ENCODE measurements at regions not wholly inside any gene's neighbourhood (a gene's known extent, or its start where the extent isn't known, plus 50 kb on each side); places are given as distances from the start of the nearest gene placed in this dataset.
A peak's percentile ranks its signal among the peaks of the same experiment; 100 is the strongest.

GRCh38 chr22:48734961-48735360 lies 1092.7 kb downstream of the BRD1 start:
- no peak overlapping the region for H3K23ac ChIP-seq (ENCODE audit: low read depth, low read length, poor library complexity)
- no peak overlapping the region for H3K4me3 ChIP-seq (ENCODE audit: low read length in 2 of 2)

GRCh38 chr22:48734359-48734758 lies 1093.3 kb downstream of the BRD1 start:
- Histone ChIP-seq H3K9me3 (replicated peaks in 1 of 2; ENCODE audit: control insufficient read depth in 2 of 2, insufficient read depth in 1 of 2, low read depth in 1 of 2, low read length in 2 of 2) (peaks cover 0 to 7% of the 10 kb centered on the region in 2 donors), H3K14ac (ENCODE audit: low read length) (no peak overlapping the region), H2BK15ac (ENCODE audit: low read length) (no peak overlapping the region), H3K4me3 (ENCODE audit: low read length in 2 of 2) (no peak overlapping the region), H2BK12ac (ENCODE audit: low read length) (no peak overlapping the region), H3K4me1 (ENCODE audit: control insufficient read depth in 2 of 2, insufficient read depth in 1 of 2, low read depth in 1 of 2, low read length in 2 of 2) (no peaks in the 10 kb centered on the region), H4K8ac (ENCODE audit: low read depth, low read length) (no peak overlapping the region), H2BK120ac (ENCODE audit: low read depth, low read length) (no peak overlapping the region), H3K27ac (replicated peaks; ENCODE audit: low read length) (no peak overlapping the region), H3K36me3 (replicated peaks in 1 of 2; ENCODE audit: control insufficient read depth in 2 of 2, insufficient read depth in 2 of 2, low read length in 2 of 2) (peaks cover 0 to 5% of the 10 kb centered on the region in 2 donors), H3K9ac (ENCODE audit: low read depth, low read length, poor library complexity) (no peak overlapping the region), H2AK5ac (ENCODE audit: low read depth, low read length) (no peak overlapping the region), H4K91ac (ENCODE audit: low read depth, low read length, poor library complexity) (no peak overlapping the region), H3K4ac (ENCODE audit: low read length) (no peak overlapping the region), H2AFZ (ENCODE audit: low read length) (no peak overlapping the region), H2BK5ac (ENCODE audit: low read length) (no peak overlapping the region), H3K23ac (ENCODE audit: low read depth, low read length, poor library complexity) (no peak overlapping the region), H3K4me2 (ENCODE audit: insufficient read depth, low read length, poor library complexity, severe bottlenecking) (no peak overlapping the region), H3K79me1 (ENCODE audit: low read depth, low read length) (peaks cover 5% of the 10 kb centered on the region), H3K27me3 (ENCODE audit: control insufficient read depth in 3 of 3, insufficient read depth in 3 of 3, low read depth in 1 of 3, low read length in 3 of 3) (no peaks in the 10 kb centered on the region), H3K18ac (ENCODE audit: low read length) (no peak overlapping the region)
- no CpG with 5 or more reads among the region's 10 CpGs for WGBS, 2 donors (ENCODE audit: extremely low coverage in 2 of 2, insufficient read length in 2 of 2, insufficient replicate concordance in 1 of 2)
- DNase-seq (ENCODE audit: low spot score), result no peak

More at GRCh38 chr22:48734961-48735360, 1092.7 kb downstream of the BRD1 start:
- Histone ChIP-seq H2BK15ac (ENCODE audit: low read length) (no peak overlapping the region), H2AK5ac (ENCODE audit: low read depth, low read length) (no peak overlapping the region), H3K9me3 (replicated peaks in 1 of 2; ENCODE audit: control insufficient read depth in 2 of 2, insufficient read depth in 1 of 2, low read depth in 1 of 2, low read length in 2 of 2) (peaks cover 0 to 5% of the 10 kb centered on the region in 2 donors), H2BK12ac (ENCODE audit: low read length) (no peak overlapping the region), H2BK5ac (ENCODE audit: low read length) (no peak overlapping the region), H3K79me1 (ENCODE audit: low read depth, low read length) (peaks cover 6% of the 10 kb centered on the region), H3K36me3 (replicated peaks in 1 of 2; ENCODE audit: control insufficient read depth in 2 of 2, insufficient read depth in 2 of 2, low read length in 2 of 2) (peaks cover 0 to 5% of the 10 kb centered on the region in 2 donors), H3K27me3 (ENCODE audit: control insufficient read depth in 3 of 3, insufficient read depth in 3 of 3, low read depth in 1 of 3, low read length in 3 of 3) (no peaks in the 10 kb centered on the region), H3K4me1 (ENCODE audit: control insufficient read depth in 2 of 2, insufficient read depth in 1 of 2, low read depth in 1 of 2, low read length in 2 of 2) (no peaks in the 10 kb centered on the region), H3K4ac (ENCODE audit: low read length) (no peak overlapping the region), H3K27ac (replicated peaks; ENCODE audit: low read length) (no peak overlapping the region), H3K14ac (ENCODE audit: low read length) (no peak overlapping the region), H4K91ac (ENCODE audit: low read depth, low read length, poor library complexity) (no peak overlapping the region), H3K4me2 (ENCODE audit: insufficient read depth, low read length, poor library complexity, severe bottlenecking) (no peak overlapping the region), H2AFZ (ENCODE audit: low read length) (no peak overlapping the region), H2BK120ac (ENCODE audit: low read depth, low read length) (no peak overlapping the region), H4K8ac (ENCODE audit: low read depth, low read length) (no peak overlapping the region), H3K18ac (ENCODE audit: low read length) (no peak overlapping the region), H3K9ac (ENCODE audit: low read depth, low read length, poor library complexity) (no peak overlapping the region)
- DNase-seq (ENCODE audit: low spot score), result no peak
- no CpG with 5 or more reads among the region's 16 CpGs for WGBS, 2 donors (ENCODE audit: extremely low coverage in 2 of 2, insufficient read length in 2 of 2, insufficient replicate concordance in 1 of 2)

- Histone ChIP-seq H3K4me3 (ENCODE audit: low read length in 2 of 2) (peak overlapping the region in 1 of 2 donors; percentile 62), H3K27ac (replicated peaks; ENCODE audit: low read length) (no peak overlapping the region), H4K91ac (ENCODE audit: low read depth, low read length, poor library complexity) (no peak overlapping the region), H3K27me3 (ENCODE audit: control insufficient read depth in 3 of 3, insufficient read depth in 3 of 3, low read depth in 1 of 3, low read length in 3 of 3) (no peaks in the 10 kb centered on the region), H4K8ac (ENCODE audit: low read depth, low read length) (no peak overlapping the region), H2BK15ac (ENCODE audit: low read length) (no peak overlapping the region), H3K14ac (ENCODE audit: low read length) (no peak overlapping the region), H2AK5ac (ENCODE audit: low read depth, low read length) (no peak overlapping the region), H3K4me2 (ENCODE audit: insufficient read depth, low read length, poor library complexity, severe bottlenecking) (no peak overlapping the region), H3K23ac (ENCODE audit: low read depth, low read length, poor library complexity) (no peak overlapping the region), H3K9ac (ENCODE audit: low read depth, low read length, poor library complexity) (no peak overlapping the region), H3K36me3 (replicated peaks in 1 of 2; ENCODE audit: control insufficient read depth in 2 of 2, insufficient read depth in 2 of 2, low read length in 2 of 2) (peaks cover 0 to 3% of the 10 kb centered on the region in 2 donors), H2BK5ac (ENCODE audit: low read length) (no peak overlapping the region), H3K4ac (ENCODE audit: low read length) (no peak overlapping the region), H3K9me3 (replicated peaks in 1 of 2; ENCODE audit: control insufficient read depth in 2 of 2, insufficient read depth in 1 of 2, low read depth in 1 of 2, low read length in 2 of 2) (peaks cover 0 to 12% of the 10 kb centered on the region in 2 donors), H3K4me1 (ENCODE audit: control insufficient read depth in 2 of 2, insufficient read depth in 1 of 2, low read depth in 1 of 2, low read length in 2 of 2) (no peaks in the 10 kb centered on the region), H2BK12ac (ENCODE audit: low read length) (no peak overlapping the region), H2AFZ (ENCODE audit: low read length) (no peak overlapping the region), H2BK120ac (ENCODE audit: low read depth, low read length) (no peak overlapping the region), H3K79me1 (ENCODE audit: low read depth, low read length) (no peaks in the 10 kb centered on the region), H3K18ac (ENCODE audit: low read length) (no peak overlapping the region)
- WGBS, 2 donors (ENCODE audit: extremely low coverage in 2 of 2, insufficient read length in 2 of 2, insufficient replicate concordance in 1 of 2), result no CpG with 5 or more reads among the region's 9 CpGs
- DNase-seq (ENCODE audit: low spot score), result no peak
Observed at GRCh38 chr22:48729499-48730171, 1098.0 kb downstream of the BRD1 start.

- Histone ChIP-seq H3K9me3 (replicated peaks in 1 of 2; ENCODE audit: control insufficient read depth in 2 of 2, insufficient read depth in 1 of 2, low read depth in 1 of 2, low read length in 2 of 2) (peaks cover 0 to 12% of the 10 kb centered on the region in 2 donors), H2AK5ac (ENCODE audit: low read depth, low read length) (no peak overlapping the region), H3K18ac (ENCODE audit: low read length) (no peak overlapping the region), H2AFZ (ENCODE audit: low read length) (no peak overlapping the region), H3K79me1 (ENCODE audit: low read depth, low read length) (no peaks in the 10 kb centered on the region), H3K14ac (ENCODE audit: low read length) (no peak overlapping the region), H3K4me2 (ENCODE audit: insufficient read depth, low read length, poor library complexity, severe bottlenecking) (no peak overlapping the region), H3K9ac (ENCODE audit: low read depth, low read length, poor library complexity) (no peak overlapping the region), H3K4me3 (ENCODE audit: low read length in 2 of 2) (no peak overlapping the region), H2BK5ac (ENCODE audit: low read length) (no peak overlapping the region), H2BK120ac (ENCODE audit: low read depth, low read length) (no peak overlapping the region), H4K91ac (ENCODE audit: low read depth, low read length, poor library complexity) (no peak overlapping the region), H4K8ac (ENCODE audit: low read depth, low read length) (no peak overlapping the region), H3K36me3 (replicated peaks in 1 of 2; ENCODE audit: control insufficient read depth in 2 of 2, insufficient read depth in 2 of 2, low read length in 2 of 2) (no peaks in the 10 kb centered on the region), H2BK15ac (ENCODE audit: low read length) (no peak overlapping the region), H3K27me3 (ENCODE audit: control insufficient read depth in 3 of 3, insufficient read depth in 3 of 3, low read depth in 1 of 3, low read length in 3 of 3) (no peaks in the 10 kb centered on the region), H3K4me1 (ENCODE audit: control insufficient read depth in 2 of 2, insufficient read depth in 1 of 2, low read depth in 1 of 2, low read length in 2 of 2) (no peaks in the 10 kb centered on the region), H2BK12ac (ENCODE audit: low read length) (no peak overlapping the region), H3K4ac (ENCODE audit: low read length) (no peak overlapping the region), H3K27ac (replicated peaks; ENCODE audit: low read length) (no peak overlapping the region), H3K23ac (ENCODE audit: low read depth, low read length, poor library complexity) (no peak overlapping the region)
- no CpG with 5 or more reads among the region's 3 CpGs for WGBS, 2 donors (ENCODE audit: extremely low coverage in 2 of 2, insufficient read length in 2 of 2, insufficient replicate concordance in 1 of 2)
- DNase-seq (ENCODE audit: low spot score), result no peak
Observed at GRCh38 chr22:48727454-48728058, 1100.1 kb downstream of the BRD1 start.
